ENCODE measurements at regions not wholly inside any gene's neighbourhood (a gene's known extent, or its start where the extent isn't known, plus 50 kb on each side); places are given as distances from the start of the nearest gene placed in this dataset.

DNA sequence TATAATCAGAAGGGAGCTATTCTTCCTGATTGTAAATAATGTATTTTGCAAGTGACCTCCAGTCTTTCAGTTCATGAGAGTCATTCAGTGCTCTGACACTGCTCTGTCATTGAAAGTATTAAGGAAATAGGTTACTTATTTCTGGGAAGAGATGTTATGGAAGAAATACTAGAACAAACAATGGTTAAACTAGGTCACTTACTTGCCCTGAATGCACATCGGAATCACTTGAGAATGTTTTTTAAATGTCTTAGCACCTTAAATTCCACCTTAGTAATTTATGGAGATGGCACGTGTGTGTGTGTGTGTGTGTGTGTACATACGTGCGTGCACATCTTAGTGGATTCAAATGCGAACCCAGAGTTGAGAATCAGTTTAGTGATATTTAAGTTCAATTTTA, 126.6 kb upstream of the KCNH7 start:
- Histone ChIP-seq H3K9ac (ENCODE audit: low read length) (no peak overlapping the region), H3K4me2 (ENCODE audit: low read length) (no peak overlapping the region), H2AFZ (ENCODE audit: low read length) (no peak overlapping the region), H3F3A (ENCODE audit: low read length, unreplicated experiment) (no peaks in the 10 kb centered on the region), H3K9me3 (ENCODE audit: low read length) (no peaks in the 10 kb centered on the region), H3K9me2 (replicated peaks; ENCODE audit: low read length) (no peaks in the 10 kb centered on the region), H3K79me2 (ENCODE audit: low read length) (no peaks in the 10 kb centered on the region), H3K36me3 (ENCODE audit: low read depth, low read length) (no peaks in the 10 kb centered on the region), H4K20me1 (ENCODE audit: low read length) (no peaks in the 10 kb centered on the region), H3K4me3 (ENCODE audit: low read length) (no peak overlapping the region), H3K27ac (ENCODE audit: low read length) (no peak overlapping the region), H3K4me1 (ENCODE audit: insufficient read depth, low read length) (no peaks in the 10 kb centered on the region), H3K27me3 (ENCODE audit: low read length) (peaks cover 5% of the 10 kb centered on the region; the same call in 1 of the 2 replicates)
- TF ChIP-seq EZH2phosphoT487 (IDR thresholded peaks at IDR 0.05; ENCODE audit: borderline replicate concordance, low read length) (no peak), EZH2 (IDR thresholded peaks at IDR 0.05; ENCODE audit: low read length, unreplicated experiment) (no peak)
- intact Hi-C loops (cut with micrococcal nuclease): no loop called here
- ChIA-PET POLR2A (ENCODE audit: unreplicated experiment) (no interaction called here), CTCF (no interaction called here)
- no peak for DNase-seq
- BruUV-seq (replicated peaks): no TSS peak
- no peak for ATAC-seq

GRCh38 chr2:162964513-162964912, 125.9 kb upstream of the KCNH7 start:
- H3K27me3 ChIP-seq (ENCODE audit: low read length): peaks cover 5% of the 10 kb centered on the region; the same call in 1 of the 2 replicates
- no peaks in the 10 kb centered on the region for H3K9me3 ChIP-seq (ENCODE audit: low read length)
- POLR2A ChIA-PET (ENCODE audit: unreplicated experiment): no interaction called here
- no peak for TF ChIP-seq EZH2 (IDR thresholded peaks at IDR 0.05; ENCODE audit: low read length, unreplicated experiment)
- no peak for TF ChIP-seq CTCF (conservative IDR thresholded peaks at IDR 0.05; ENCODE audit: low read depth, low read length)
- TF ChIP-seq EZH2phosphoT487 (IDR thresholded peaks at IDR 0.05; ENCODE audit: borderline replicate concordance, low read length): no peak
- no peaks in the 10 kb centered on the region for H3K9me2 ChIP-seq (replicated peaks; ENCODE audit: low read length)
- no peak overlapping the region for H3K9ac ChIP-seq (ENCODE audit: low read length)
- CTCF ChIA-PET: no interaction called here
- no peak for ATAC-seq
- no peak for DNase-seq
- H3K27ac ChIP-seq (ENCODE audit: low read length): no peak overlapping the region
- no peak overlapping the region for H2AFZ ChIP-seq (ENCODE audit: low read length)
- H3K4me2 ChIP-seq (ENCODE audit: low read length): no peak overlapping the region
- no peaks in the 10 kb centered on the region for H4K20me1 ChIP-seq (ENCODE audit: low read length)
- no peaks in the 10 kb centered on the region for H3K79me2 ChIP-seq (ENCODE audit: low read length)
- H3K36me3 ChIP-seq (ENCODE audit: low read depth, low read length): no peaks in the 10 kb centered on the region
- no TSS peak for BruUV-seq (replicated peaks)
- no peak overlapping the region for H3K4me3 ChIP-seq (ENCODE audit: low read length)
- H3K4me1 ChIP-seq (ENCODE audit: insufficient read depth, low read length): no peaks in the 10 kb centered on the region
- H3F3A ChIP-seq (ENCODE audit: low read length, unreplicated experiment): no peaks in the 10 kb centered on the region
- intact Hi-C loops (cut with micrococcal nuclease): no loop called here

GRCh38 chr2:162963156-162963555, 124.6 kb upstream of the KCNH7 start:
- intact Hi-C loops (cut with micrococcal nuclease): no loop called here
- no peak for ATAC-seq

More at GRCh38 chr2:162963156-162963555, 124.6 kb upstream of the KCNH7 start:
- Histone ChIP-seq H3K9me3 (ENCODE audit: low read length) (no peaks in the 10 kb centered on the region), H4K20me1 (ENCODE audit: low read length) (no peaks in the 10 kb centered on the region), H2AFZ (ENCODE audit: low read length) (no peak overlapping the region), H3K27ac (ENCODE audit: low read length) (no peak overlapping the region), H3K4me3 (ENCODE audit: low read length) (no peak overlapping the region), H3K27me3 (ENCODE audit: low read length) (peaks cover 13% of the 10 kb centered on the region; the same call in 1 of the 2 replicates), H3K4me2 (ENCODE audit: low read length) (no peak overlapping the region), H3F3A (ENCODE audit: low read length, unreplicated experiment) (no peaks in the 10 kb centered on the region), H3K36me3 (ENCODE audit: low read depth, low read length) (no peaks in the 10 kb centered on the region), H3K4me1 (ENCODE audit: insufficient read depth, low read length) (no peaks in the 10 kb centered on the region), H3K79me2 (ENCODE audit: low read length) (no peaks in the 10 kb centered on the region), H3K9ac (ENCODE audit: low read length) (no peak overlapping the region), H3K9me2 (replicated peaks; ENCODE audit: low read length) (no peaks in the 10 kb centered on the region)
- ChIA-PET POLR2A (ENCODE audit: unreplicated experiment) (no interaction called here), CTCF (no interaction called here)
- TF ChIP-seq EZH2 (IDR thresholded peaks at IDR 0.05; ENCODE audit: low read length, unreplicated experiment) (no peak), EZH2phosphoT487 (IDR thresholded peaks at IDR 0.05; ENCODE audit: borderline replicate concordance, low read length) (no peak), CTCF (conservative IDR thresholded peaks at IDR 0.05; ENCODE audit: low read depth, low read length) (no peak)
- BruUV-seq (replicated peaks): no TSS peak
- DNase-seq: no peak

Data from PC-3 (cell line).